Right lung (tissue), 2 donors: ENCODE measurements at regions not wholly inside any gene's neighbourhood (a gene's known extent, or its start where the extent isn't known, plus 50 kb on each side); places are given as distances from the start of the nearest gene placed in this dataset.
"Not testable (repeated sequence)": the region's sequence is repeated elsewhere in the genome, so short reads cannot be mapped to it uniquely, and the experiment has no call there.

Source experiments
- DNase-seq, 2 donors: peaks; one replicate each; pipeline ENCODE4 v3.0.0-alpha.2; 2013

DNA sequence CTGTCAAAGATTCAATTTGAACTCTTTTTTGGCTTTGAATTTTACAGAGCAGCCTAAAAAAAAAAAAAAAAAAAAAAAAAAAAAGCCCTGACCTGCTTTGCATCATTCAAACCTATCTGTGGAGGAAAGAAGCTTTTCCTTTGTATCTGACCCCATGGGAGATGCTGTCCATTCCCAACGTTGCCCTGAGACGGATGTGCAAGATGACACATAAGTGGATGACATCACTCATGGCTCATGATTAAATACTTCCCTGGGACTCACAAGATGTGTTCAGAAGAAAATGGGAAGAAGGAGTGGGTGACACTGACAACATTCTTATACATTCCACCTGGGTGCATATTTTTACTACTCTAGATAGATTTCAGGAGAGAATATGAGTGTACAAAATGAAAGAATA lies 245.7 kb upstream of the ELAVL2 start:
- no peak for DNase-seq

DNA sequence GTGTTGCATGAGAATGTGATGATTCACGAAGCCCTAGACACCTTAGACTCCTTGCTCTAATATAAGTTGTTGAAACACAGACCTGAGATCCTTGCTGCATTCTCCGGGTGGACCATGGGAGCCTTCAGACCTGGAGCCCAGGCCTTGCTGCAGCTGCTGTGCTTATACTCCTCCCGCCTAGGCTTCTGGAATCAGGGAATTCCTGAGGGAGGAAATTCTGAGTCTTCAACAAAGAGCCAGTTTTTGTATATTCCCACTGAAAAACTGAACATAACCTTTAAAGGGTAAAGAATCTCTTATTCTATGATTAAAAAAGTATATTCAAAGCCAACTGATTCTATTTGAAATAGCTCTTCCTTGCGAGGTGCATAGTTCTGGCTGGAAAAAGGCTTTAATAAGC lies 245.1 kb upstream of the ELAVL2 start:
- DNase-seq, result no peak

DNA sequence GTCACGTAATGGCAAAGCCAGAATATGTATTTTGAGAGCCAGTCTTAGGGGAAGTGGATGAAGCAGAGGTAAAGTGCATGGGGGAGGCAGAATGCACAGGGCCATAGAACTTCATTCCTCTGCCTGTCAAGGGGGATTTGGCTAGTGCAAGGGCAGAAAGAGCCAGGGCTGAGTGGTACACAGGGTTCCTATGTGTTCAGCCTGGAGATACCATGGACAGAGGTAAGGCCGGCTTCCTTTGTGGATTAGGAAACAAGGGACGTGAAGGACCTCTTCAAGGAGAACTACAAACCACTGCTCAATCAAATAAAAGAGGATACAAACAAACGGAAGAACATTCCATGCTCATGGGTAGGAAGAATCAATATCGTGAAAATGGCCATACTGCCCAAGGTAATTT lies 241.1 kb upstream of the ELAVL2 start:
- not testable (repeated sequence) for DNase-seq

DNA sequence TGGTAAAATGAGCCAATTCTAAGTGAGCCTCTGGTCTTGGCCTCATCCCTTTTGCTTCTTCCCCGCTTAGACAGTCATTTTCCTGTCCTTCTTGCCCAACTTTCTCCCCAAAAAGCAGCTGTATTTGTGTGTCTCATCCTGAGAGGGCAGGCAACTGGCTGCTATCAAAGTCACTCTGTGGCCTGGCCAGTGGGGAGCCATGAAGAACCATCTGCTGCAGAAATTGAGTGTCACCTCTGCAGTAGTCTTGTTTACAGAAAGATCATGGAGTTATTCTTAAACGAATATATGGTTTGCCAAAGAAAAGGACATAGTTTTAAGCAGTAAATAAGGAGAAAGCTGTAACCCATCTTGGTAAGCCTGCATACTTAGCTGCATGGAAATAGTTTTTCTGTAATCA lies 233.6 kb upstream of the ELAVL2 start:
- no peak for DNase-seq

DNA sequence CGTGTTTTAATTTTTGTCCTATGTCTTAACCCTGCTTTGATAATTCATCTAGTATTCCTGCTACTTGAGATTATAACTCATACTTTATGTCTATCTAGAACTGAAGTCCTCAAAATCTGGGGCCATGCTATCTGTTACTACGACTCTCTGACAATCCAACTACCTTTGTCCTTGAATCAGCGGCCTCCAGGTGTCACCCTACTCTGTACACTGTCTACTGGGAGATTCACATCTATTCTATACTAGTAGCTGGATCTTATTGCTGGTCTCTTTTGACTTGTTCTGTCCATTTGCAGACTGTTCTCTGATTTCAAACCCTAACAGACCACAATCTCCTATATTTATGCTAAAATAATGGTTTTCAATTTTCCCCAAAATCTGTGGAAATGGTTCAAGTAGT lies 225.5 kb upstream of the ELAVL2 start:
- DNase-seq, result no peak

DNA sequence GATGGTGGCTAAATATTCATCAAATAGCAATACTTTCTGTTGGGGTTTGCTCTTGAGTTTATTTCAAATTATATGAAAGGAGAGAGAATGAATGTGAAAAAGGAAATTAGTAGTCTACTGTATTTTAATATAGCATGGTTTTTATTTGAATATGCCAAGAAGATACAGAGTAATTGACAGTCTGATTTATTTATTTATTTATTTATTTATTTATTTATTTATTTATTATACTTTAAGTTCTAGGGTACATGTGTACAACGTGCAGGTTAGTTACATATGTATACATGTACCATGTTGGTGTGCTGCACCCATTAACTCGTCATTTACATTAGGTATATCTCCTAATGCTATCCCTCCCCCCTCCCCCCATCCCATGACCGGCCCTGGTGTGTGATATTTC lies 224.2 kb upstream of the ELAVL2 start:
- not testable (repeated sequence) for DNase-seq

DNA sequence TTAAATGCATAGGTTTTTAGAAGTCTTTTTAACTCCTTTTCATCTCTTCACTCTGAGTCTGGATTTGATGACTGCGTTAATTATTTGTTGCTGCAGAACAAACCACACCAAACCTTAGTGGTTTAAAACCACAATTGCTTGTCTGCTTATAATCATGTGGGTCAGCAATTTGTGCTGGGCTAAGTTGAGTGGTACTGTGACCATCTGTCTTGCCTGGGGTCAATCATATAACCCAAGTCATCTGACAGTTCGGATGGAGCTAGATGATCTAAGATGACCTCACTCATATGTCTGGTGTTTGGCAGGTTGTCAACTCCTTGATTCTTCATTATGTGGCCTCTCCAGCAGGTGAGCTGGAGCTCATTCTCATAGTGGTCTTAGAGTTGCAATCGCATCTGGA lies 219.1 kb upstream of the ELAVL2 start:
- no peak for DNase-seq

DNA sequence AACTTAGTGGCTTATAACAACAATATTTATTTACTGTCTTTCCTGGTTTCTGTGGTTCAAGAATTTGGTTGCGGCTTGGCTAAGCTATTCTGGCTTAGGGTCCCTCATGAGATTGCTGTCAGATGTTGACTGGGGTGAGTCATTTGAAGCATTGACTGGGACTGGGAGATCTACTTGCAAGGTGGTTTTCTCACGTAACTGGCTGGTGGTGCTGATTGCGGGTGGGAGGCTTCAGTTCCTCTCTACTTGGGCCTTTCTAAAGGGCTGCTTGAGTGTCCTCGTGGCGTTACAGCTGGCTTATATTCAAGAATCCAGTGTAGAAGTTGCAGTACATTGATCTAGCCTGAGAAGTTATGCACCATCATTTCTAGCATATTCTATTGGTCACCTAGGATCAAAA lies 218.5 kb upstream of the ELAVL2 start:
- DNase-seq, result no peak

DNA sequence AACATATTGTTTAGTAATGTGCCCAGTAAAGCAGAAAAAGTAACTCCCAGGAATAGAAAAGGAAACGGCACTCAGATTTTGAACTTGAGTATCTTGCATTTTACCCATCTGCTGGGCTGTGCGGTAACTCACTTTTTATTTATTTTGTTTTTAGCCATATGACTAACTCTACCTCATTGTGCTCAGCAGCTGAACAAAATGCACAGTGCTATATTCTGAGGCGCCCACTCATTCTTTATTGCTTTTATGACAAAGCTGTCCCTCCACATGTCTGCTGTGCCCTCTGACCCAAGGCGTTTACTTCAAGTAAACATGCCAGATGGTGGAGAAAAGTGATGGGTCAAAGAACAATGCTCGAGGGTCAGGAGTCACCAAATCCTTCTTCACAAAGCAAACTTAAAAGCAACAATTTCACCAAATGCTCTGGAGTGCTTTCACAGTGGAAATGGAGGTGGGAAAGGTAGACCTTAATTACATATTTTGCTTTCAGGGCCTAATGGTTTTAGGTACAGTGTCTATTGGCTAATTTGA lies 215.2 kb upstream of the ELAVL2 start:
- DNase-seq, result no peak

DNA sequence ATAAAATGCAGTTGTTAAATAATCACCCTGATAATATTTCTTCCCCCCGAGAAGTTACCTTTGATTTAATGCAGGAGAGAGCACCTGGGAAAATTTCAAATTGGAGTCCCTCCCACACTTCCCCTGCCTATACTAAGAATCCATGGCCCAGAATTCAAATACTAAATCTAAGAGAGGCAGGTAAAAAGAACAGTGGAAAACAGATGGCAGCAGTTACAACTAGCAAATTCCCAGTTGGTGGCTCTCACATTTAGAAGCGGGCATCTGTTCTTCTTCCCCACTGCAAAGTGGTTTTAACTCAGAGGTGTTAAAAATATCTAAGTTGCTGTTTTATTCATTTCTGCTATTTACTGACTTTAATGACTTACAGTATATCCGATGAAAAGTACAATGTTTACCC lies 210.4 kb upstream of the ELAVL2 start:
- DNase-seq, result no peak

DNA sequence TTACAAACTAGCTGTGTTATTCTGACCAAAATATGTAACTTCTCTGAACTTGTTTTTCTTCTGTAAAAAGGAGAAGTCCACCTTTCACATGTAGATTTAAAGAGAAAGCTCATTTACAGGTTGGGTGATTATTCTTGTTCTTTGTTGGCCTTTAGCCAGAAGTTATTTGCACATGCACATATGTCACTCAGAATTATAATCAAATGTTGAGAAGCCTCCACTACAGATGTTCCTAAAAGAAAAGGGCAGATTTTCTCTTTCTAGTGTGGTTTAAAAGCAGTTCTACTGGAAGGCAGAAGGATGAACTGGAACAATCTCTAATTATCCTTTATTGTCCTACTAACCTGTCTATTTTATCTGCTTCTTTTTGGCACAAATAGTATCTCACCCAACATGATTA lies 209.8 kb upstream of the ELAVL2 start:
- DNase-seq, result no peak

DNA sequence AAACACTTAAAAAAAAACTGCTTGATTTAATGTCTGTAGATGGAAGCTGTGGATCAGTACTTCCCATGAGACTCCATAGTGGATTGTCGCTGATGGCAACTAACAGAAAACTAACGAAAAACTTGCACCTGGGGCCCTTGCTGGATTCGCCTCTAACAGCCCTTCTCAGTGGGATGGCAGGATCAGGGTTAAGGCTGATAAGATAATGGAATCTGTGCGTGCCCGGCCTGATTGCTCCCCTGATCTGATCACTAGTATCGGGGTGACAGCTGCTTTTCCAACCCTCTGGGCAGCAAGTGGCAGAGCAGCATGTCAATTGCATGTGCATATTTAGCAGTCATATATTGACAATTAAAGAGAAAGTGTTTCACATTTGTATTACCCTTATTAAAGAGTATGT lies 185.8 kb upstream of the ELAVL2 start:
- no peak for DNase-seq

DNA sequence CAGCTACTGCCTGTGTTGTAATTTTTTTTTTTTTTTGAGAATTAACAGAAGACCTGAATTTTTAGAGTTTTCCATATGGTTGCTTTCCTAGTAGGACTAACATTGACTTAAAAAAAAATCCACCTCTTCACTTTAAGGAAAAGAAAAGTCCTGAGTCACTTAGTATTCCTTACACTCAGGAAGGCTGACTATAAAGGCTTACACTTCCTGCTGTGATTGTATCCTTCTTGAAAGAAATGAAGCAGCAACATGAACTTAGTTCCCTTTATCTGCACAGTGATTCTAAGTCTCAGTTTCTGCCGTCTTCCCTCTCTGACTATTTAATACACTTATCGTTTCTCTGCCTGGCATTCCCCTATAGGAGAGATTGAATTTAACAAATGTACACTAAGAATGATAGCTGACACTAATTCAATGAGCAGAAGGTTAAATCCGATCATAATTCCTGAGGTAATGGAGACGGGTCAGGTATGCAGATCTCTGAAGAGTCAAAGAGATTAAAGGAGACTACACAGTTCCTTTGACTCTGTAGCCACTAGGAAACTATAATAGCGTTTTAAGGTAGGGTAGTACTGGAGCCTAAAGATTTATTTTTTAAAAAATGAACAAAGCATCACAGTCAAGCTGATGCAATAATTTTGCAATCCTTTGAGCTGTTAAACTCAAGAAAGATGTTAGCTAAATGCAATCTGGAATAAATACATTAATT lies 185.1 kb upstream of the ELAVL2 start:
- no peak for DNase-seq

DNA sequence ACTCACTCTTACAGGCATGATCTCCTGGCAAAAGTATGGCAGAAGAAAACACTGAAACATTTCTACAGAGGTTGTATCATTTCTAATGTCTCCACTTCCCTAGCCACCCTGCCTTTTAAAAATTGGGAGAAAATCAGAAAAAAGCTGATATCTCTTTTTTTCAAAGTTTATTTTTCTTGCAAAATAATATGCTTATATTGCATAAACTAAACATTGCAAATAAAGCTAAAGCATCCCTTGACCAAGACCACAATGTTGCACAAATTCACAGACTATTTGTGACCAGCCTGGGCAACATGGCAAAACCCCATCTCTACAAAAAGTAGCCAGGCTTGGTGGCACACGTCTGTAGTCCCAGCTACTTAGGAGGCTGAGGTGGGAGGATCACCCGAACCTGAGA lies 183.3 kb upstream of the ELAVL2 start:
- no peak for DNase-seq

DNA sequence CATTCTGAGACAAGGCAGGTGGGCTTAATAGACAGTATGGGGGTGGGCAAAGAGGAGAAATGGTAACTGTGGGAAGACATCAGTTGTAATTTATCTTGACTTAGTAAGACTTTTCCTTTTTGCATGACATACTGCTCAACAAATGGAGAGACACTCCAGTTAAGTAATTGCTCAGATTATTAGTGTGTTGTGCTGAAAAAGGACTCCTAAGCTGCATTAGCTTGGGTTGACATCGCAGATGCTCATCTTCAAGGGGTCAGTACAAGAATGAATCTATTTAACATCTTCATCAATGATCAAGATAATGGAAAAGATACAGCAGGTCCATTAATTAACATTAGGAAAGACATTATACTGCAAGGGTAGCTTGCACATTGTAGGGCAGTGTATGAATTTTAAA lies 181.1 kb upstream of the ELAVL2 start:
- DNase-seq, result no peak

DNA sequence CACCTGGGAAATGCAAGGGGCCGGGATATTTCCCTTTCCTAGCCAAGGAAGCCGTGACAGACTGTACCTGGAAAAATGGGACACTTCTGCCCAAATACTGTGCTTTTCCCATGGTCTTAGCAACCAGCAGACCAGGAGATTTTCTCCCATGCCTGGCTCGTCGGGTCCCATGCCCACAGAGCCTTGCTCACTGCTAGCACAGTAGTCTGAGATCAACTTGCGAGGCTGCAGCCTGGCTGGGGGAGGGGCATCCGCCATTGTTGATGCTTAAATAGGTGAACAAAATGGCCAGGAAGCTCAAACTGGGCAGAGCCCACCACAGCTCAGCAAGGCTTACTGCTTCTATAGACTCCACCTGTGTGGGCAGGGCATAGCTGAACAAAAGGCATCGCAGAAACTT lies 165.8 kb upstream of the ELAVL2 start:
- DNase-seq, result not testable (repeated sequence)

DNA sequence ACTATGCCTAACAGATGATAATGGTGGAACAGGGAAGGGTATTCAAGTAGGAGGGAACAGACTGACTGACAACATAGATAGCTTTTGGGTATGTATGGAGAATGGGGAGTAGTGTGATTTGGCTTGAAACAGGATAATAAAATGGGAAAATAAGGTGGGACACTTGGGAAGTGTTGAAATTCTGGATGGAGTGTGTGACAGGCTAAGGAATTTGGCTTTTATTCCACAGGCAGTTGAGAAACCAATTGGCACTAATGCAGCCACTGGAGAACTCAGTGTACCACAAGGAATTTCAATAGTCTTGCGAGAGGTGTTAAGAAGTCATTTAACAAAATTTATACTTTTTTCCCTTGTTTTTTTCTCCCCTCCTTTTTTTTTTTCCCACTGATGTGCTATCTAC lies 153.5 kb upstream of the ELAVL2 start:
- no peak for DNase-seq

DNA sequence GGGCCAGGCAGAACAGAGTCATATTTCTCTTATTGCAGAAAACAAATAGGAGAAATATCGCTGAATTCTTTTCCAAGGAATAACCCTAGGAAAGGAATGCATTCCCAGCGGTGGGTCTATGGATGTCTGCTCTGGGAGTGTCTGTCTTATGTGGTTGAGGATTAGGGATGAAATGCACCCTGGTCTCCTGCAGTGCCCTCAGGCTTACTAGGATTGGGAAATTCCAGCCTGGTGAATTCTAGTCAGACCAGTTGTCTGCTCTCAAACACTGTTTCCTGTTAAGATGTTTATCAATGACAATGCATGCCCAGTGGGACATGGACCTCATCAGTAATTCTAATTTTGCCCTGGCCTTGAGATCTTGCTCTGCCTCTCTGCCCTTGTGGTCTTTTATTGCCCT lies 136.1 kb upstream of the ELAVL2 start:
- no peak for DNase-seq

DNA sequence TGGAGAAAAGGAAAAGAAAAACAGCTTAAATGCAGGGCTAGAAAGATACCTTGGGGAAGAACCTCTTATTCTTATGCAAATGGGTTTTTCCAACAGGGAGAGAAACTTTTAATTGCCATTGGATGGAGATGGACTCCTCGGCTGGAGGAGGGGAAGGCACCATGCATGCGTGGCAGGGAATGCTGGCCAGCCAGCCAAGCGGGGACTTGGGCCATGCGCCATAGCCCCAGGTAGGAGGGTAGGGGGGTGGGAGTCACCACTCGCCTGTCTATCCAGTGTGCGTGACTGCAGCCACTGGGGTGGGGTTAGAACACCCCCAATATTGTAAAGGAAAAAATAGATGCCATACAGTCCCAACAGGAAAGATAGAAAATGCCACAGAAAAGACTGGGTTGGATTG lies 119.9 kb upstream of the ELAVL2 start:
- no peak for DNase-seq

DNA sequence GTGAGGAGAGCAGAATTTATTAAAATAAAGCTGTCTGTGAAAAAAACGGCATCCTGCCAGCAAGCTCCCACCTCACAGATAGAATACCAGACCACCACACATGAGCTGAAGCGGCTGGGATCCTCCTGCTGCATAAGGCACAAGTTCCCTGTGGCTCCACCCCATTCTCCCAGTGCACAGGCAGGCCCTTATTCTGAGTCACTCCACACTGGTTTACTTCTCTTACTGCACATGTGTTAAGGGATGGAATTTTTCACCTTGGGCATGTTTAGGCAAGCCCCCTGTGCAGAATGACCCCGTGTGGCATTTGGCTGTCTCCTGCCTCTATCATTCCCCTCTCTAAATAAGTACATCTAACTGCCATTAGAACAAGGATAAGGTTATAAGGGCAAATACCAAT lies 115.0 kb upstream of the ELAVL2 start:
- DNase-seq, result no peak

DNA sequence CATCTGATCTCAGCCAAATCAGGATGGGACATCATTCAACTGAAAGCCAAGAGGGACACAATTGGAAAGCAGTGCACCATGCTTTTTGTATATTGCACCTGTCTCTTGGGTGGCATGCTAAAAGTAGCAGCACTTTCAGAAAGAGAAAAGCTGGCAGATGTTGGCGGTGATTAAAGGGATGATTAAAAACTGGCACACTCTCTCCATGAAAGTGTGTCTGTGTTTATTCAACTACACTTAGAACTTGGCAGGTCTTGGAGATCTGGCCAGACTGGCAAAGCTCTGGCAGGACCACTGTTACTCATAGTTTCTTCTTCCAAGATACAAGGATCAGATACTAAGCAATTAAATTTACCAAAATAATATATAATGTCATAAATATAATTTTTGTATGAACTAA lies 112.9 kb upstream of the ELAVL2 start:
- no peak for DNase-seq

DNA sequence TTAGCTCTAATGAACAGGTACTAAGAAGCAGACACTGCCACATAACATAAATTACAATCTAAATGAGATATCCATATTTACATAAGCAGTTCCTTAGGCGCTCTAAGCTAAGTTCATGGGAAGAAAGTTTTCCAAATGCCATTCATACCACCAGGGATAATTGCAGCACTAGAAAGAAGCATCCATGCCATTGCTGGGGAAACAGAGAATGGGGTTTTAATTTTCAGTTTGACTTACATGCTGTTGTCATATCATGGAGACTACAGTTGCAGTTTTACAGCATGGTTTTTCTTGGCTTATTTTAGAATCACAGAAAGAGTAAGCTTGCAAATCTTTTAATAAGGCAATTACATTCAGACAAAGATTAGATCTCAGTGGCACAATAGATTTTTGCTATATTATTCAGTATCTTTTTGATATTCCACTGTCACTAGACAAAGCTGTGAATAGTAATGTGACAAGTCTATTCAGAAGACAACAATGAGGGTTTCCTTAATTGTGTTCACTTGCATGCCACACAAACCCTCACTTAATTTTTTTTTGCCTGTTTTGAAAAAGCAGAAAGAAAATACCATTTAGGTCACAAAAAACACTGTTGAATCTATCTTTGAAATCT lies 108.4 kb upstream of the ELAVL2 start:
- DNase-seq, result no peak

DNA sequence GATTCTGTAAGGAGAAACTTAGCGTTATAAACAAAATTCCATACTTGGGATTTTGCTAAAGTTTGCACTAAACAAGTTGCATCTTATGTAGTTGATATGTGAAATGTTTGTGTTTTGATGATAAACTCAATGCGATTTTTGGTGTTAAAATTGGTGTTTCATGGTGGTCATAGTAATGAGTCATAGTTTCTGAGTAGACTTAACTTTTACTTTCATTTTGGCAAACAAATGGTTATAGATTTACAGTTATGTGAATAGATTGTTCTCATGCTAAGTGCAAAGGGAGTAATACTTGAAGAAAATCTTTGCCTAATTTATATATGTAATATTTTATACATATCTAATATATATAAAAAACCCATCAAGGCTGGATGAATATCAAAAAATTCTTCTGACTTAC lies 107.3 kb upstream of the ELAVL2 start:
- no peak for DNase-seq

DNA sequence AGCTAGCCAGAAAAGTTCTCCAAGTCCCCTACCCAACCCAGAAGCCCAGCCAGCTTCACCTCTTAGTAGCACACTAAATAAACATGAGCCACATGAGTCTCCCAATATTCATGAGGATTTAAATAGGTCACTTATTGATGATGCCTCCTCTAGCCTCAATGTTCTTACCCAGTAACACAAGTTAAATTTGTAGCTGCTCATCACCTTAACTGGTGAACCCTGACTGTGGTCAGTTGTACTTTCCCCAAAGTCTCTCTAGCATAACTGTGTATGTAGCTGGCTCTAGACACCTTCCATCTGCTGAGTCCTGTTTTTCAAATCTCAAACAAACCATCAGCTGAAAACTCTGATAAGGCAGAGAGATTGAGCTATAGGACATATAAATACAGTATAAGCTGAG lies 100.3 kb upstream of the ELAVL2 start:
- no peak for DNase-seq
